KMS-11 (cell line): ENCODE measurements at regions not wholly inside any gene's neighbourhood (a gene's known extent, or its start where the extent isn't known, plus 50 kb on each side); places are given as distances from the start of the nearest gene placed in this dataset.

Experiments used
- H2AFZ ChIP-seq: fragments of 200-600 bp; sonication (generic); 2 replicates; pipeline ENCODE4 v1.6.1; 2016; ENCODE audit warnings: antibody characterized with exemption, mixed run types, low read depth
- H3K27ac ChIP-seq: fragments of 200-600 bp; sonication (generic); 2 replicates; pipeline ENCODE4 v1.6.1; 2016; ENCODE audit warnings: mild to moderate bottlenecking, mixed run types
- H3K27me3 ChIP-seq: fragments of 200-600 bp; sonication (generic); 2 replicates; pipeline ENCODE4 v1.6.1; 2017; ENCODE audit warnings: mild to moderate bottlenecking, low read depth, mixed run types, moderate library complexity; ENCODE audit not compliant: insufficient read depth
- H3K36me3 ChIP-seq: fragments of 200-600 bp; sonication (generic); 2 replicates; pipeline ENCODE4 v1.6.1; 2017; ENCODE audit warnings: mild to moderate bottlenecking, mixed run types; ENCODE audit not compliant: insufficient read depth
- H3K4me1 ChIP-seq: fragments of 200-600 bp; sonication (generic); 2 replicates; pipeline ENCODE4 v1.6.1; 2016; ENCODE audit warnings: mild to moderate bottlenecking, low read depth, mixed run types; ENCODE audit not compliant: poor library complexity, severe bottlenecking
- H3K4me2 ChIP-seq: fragments of 200-600 bp; sonication (generic); 2 replicates; pipeline ENCODE4 v1.7.0; 2016; ENCODE audit warnings: mild to moderate bottlenecking, mixed run types
- H3K4me3 ChIP-seq: fragments of 200-600 bp; sonication (generic); IDR thresholded peaks from 2 replicates; pipeline ENCODE4 v1.6.1; 2017; ENCODE audit warnings: low read depth, low read length, mixed read lengths; ENCODE audit not compliant: insufficient read depth
- H3K79me2 ChIP-seq: fragments of 200-600 bp; sonication (generic); 2 replicates; pipeline ENCODE4 v1.6.1; 2016; ENCODE audit warnings: low read depth, mixed run types; ENCODE audit not compliant: insufficient read depth
- H3K9ac ChIP-seq: fragments of 200-600 bp; sonication (generic); 2 replicates; pipeline ENCODE4 v1.6.1; 2016; ENCODE audit warnings: mild to moderate bottlenecking, mixed run types
- H4K20me1 ChIP-seq: fragments of 200-600 bp; sonication (generic); 2 replicates; pipeline ENCODE4 v1.6.1; 2016; ENCODE audit warnings: mild to moderate bottlenecking, mixed run types; ENCODE audit not compliant: insufficient read depth
- CTCF ChIP-seq: fragments of 200-600 bp; sonication (generic); conservative IDR thresholded peaks from 2 replicates; pipeline ENCODE4 v1.6.1; 2017; ENCODE audit warnings: low read depth, mild to moderate bottlenecking, antibody characterized with exemption, low read length, moderate library complexity, mixed read lengths

GRCh38 chr6:141531040-141531439, 601.7 kb upstream of the GJE1 start:
- Histone ChIP-seq H3K27me3 (no peaks in the 10 kb centered on the region), H3K4me2 (no peak overlapping the region), H3K27ac (no peak overlapping the region), H3K36me3 (no peaks in the 10 kb centered on the region), H3K4me1 (no peaks in the 10 kb centered on the region), H4K20me1 (no peaks in the 10 kb centered on the region), H3K79me2 (no peaks in the 10 kb centered on the region), H2AFZ (no peak overlapping the region), H3K9ac (no peak overlapping the region), H3K4me3 (no peak overlapping the region)
- no peak for TF ChIP-seq CTCF

GRCh38 chr6:141528596-141528995, 604.1 kb upstream of the GJE1 start:
- H3K79me2 ChIP-seq: no peaks in the 10 kb centered on the region
- no peak overlapping the region for H3K4me2 ChIP-seq
- no peaks in the 10 kb centered on the region for H3K4me1 ChIP-seq
- H3K27me3 ChIP-seq: no peaks in the 10 kb centered on the region
- H3K9ac ChIP-seq: no peak overlapping the region
- H2AFZ ChIP-seq: no peak overlapping the region
- H3K36me3 ChIP-seq: no peaks in the 10 kb centered on the region
- H3K4me3 ChIP-seq: no peak overlapping the region
- no peaks in the 10 kb centered on the region for H4K20me1 ChIP-seq
- TF ChIP-seq CTCF: no peak
- no peak overlapping the region for H3K27ac ChIP-seq

- H4K20me1 ChIP-seq: no peaks in the 10 kb centered on the region
- H3K4me2 ChIP-seq: no peak overlapping the region
- H3K9ac ChIP-seq: no peak overlapping the region
- H3K36me3 ChIP-seq: no peaks in the 10 kb centered on the region
- H2AFZ ChIP-seq: no peak overlapping the region
- H3K79me2 ChIP-seq: no peaks in the 10 kb centered on the region
- no peaks in the 10 kb centered on the region for H3K27me3 ChIP-seq
- TF ChIP-seq CTCF: no peak
- H3K4me3 ChIP-seq: no peak overlapping the region
- no peak overlapping the region for H3K27ac ChIP-seq
- H3K4me1 ChIP-seq: no peaks in the 10 kb centered on the region
Measured at GRCh38 chr6:141526985-141527384, 605.7 kb upstream of the GJE1 start.

GRCh38 chr6:141521440-141521839, 611.3 kb upstream of the GJE1 start:
- H3K4me1 ChIP-seq: no peaks in the 10 kb centered on the region
- TF ChIP-seq CTCF: no peak
- no peaks in the 10 kb centered on the region for H3K27me3 ChIP-seq
- no peak overlapping the region for H2AFZ ChIP-seq
- H3K36me3 ChIP-seq: no peaks in the 10 kb centered on the region
- H3K4me3 ChIP-seq: no peak overlapping the region
- no peak overlapping the region for H3K27ac ChIP-seq
- no peaks in the 10 kb centered on the region for H4K20me1 ChIP-seq
- no peak overlapping the region for H3K9ac ChIP-seq
- H3K79me2 ChIP-seq: no peaks in the 10 kb centered on the region
- H3K4me2 ChIP-seq: no peak overlapping the region

GRCh38 chr6:141513830-141514229, 618.9 kb upstream of the GJE1 start:
- Histone ChIP-seq H3K27ac (no peak overlapping the region), H3K27me3 (no peaks in the 10 kb centered on the region), H3K36me3 (no peaks in the 10 kb centered on the region), H3K4me2 (peak overlapping the region; percentile 27; the same call in 1 of the 2 replicates), H3K79me2 (no peaks in the 10 kb centered on the region), H4K20me1 (no peaks in the 10 kb centered on the region), H3K4me3 (no peak overlapping the region), H2AFZ (no peak overlapping the region), H3K4me1 (peaks cover 11% of the 10 kb centered on the region), H3K9ac (no peak overlapping the region)
- no peak for TF ChIP-seq CTCF
